ENCODE measurements at regions not wholly inside any gene's neighbourhood (a gene's known extent, or its start where the extent isn't known, plus 50 kb on each side); places are given as distances from the start of the nearest gene placed in this dataset.

GRCh38 chr7:54037873-54038272, 504.3 kb upstream of the VSTM2A start:
- TF ChIP-seq, protein P1, sequence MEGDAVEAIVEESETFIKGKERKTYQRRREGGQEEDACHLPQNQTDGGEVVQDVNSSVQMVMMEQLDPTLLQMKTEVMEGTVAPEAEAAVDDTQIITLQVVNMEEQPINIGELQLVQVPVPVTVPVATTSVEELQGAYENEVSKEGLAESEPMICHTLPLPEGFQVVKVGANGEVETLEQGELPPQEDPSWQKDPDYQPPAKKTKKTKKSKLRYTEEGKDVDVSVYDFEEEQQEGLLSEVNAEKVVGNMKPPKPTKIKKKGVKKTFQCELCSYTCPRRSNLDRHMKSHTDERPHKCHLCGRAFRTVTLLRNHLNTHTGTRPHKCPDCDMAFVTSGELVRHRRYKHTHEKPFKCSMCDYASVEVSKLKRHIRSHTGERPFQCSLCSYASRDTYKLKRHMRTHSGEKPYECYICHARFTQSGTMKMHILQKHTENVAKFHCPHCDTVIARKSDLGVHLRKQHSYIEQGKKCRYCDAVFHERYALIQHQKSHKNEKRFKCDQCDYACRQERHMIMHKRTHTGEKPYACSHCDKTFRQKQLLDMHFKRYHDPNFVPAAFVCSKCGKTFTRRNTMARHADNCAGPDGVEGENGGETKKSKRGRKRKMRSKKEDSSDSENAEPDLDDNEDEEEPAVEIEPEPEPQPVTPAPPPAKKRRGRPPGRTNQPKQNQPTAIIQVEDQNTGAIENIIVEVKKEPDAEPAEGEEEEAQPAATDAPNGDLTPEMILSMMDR (IDR thresholded peaks at IDR 0.05 in 2 of 3, conservative IDR thresholded peaks at IDR 0.05 in 1 of 3; ENCODE audit: borderline replicate concordance in 1 of 3, insufficient read depth in 1 of 3, low read depth in 2 of 3, low read length in 2 of 3) = no peak
- TF ChIP-seq POLR2A (IDR thresholded peaks at IDR 0.05; ENCODE audit: borderline replicate concordance, extremely low read depth, insufficient read depth, insufficient read length) = no peak

Data from HCT116 (cell line).